Chondrocyte (in vitro differentiated cells): ENCODE measurements at regions not wholly inside any gene's neighbourhood (a gene's known extent, or its start where the extent isn't known, plus 50 kb on each side); places are given as distances from the start of the nearest gene placed in this dataset.

ENCODE experiments used
- DNase-seq: peaks from one replicate; pipeline ENCODE4 v3.0.0; 2021; ENCODE audit warnings: mixed read lengths, low spot score
- H3K27ac Mint-ChIP-seq: one replicate; pipeline ENCODE4 v1.8.0; 2021; ENCODE audit warnings: mild to moderate bottlenecking, moderate library complexity, mixed read lengths; ENCODE audit not compliant: unreplicated experiment
- H3K27me3 Mint-ChIP-seq: 2 replicates; pipeline ENCODE4 v1.8.0; 2021; ENCODE audit warnings: low read depth, mixed read lengths
- H3K36me3 Mint-ChIP-seq: 2 replicates; pipeline ENCODE4 v1.8.0; 2021; ENCODE audit warnings: low read depth, mixed read lengths
- H3K4me1 Mint-ChIP-seq: 2 replicates; pipeline ENCODE4 v1.8.0; 2021; ENCODE audit warnings: low read depth, mild to moderate bottlenecking, mixed read lengths
- H3K4me3 Mint-ChIP-seq: one replicate; pipeline ENCODE4 v1.8.0; 2021; ENCODE audit warnings: mild to moderate bottlenecking, moderate library complexity, mixed read lengths; ENCODE audit not compliant: unreplicated experiment
- H3K9me3 Mint-ChIP-seq: 2 replicates; pipeline ENCODE4 v1.8.0; 2021; ENCODE audit warnings: low read depth, mixed read lengths
- TF ChIP-seq, protein P1 (sequence below): fragments of 200-600 bp; sonication (generic); IDR thresholded peaks from 2 replicates; pipeline ENCODE4 v1.5.0; 2021; ENCODE audit warnings: antibody characterized with exemption, mild to moderate bottlenecking, moderate library complexity

GRCh38 chr22:49590851-49591445 lies 236.7 kb downstream of the BRD1 start:
- TF ChIP-seq, protein P1, sequence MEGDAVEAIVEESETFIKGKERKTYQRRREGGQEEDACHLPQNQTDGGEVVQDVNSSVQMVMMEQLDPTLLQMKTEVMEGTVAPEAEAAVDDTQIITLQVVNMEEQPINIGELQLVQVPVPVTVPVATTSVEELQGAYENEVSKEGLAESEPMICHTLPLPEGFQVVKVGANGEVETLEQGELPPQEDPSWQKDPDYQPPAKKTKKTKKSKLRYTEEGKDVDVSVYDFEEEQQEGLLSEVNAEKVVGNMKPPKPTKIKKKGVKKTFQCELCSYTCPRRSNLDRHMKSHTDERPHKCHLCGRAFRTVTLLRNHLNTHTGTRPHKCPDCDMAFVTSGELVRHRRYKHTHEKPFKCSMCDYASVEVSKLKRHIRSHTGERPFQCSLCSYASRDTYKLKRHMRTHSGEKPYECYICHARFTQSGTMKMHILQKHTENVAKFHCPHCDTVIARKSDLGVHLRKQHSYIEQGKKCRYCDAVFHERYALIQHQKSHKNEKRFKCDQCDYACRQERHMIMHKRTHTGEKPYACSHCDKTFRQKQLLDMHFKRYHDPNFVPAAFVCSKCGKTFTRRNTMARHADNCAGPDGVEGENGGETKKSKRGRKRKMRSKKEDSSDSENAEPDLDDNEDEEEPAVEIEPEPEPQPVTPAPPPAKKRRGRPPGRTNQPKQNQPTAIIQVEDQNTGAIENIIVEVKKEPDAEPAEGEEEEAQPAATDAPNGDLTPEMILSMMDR: no peak
- Mint-ChIP-seq H3K27me3 (peaks cover 7% of the 10 kb centered on the region), H3K4me1 (no peaks in the 10 kb centered on the region), H3K36me3 (no peaks in the 10 kb centered on the region), H3K27ac (no peak overlapping the region), H3K4me3 (no peak overlapping the region), H3K9me3 (peaks cover 6% of the 10 kb centered on the region)
- DNase-seq: no peak

- peaks cover 6% of the 10 kb centered on the region for H3K9me3 Mint-ChIP-seq
- no peaks in the 10 kb centered on the region for H3K36me3 Mint-ChIP-seq
- H3K27ac Mint-ChIP-seq: no peak overlapping the region
- DNase-seq: no peak
- TF ChIP-seq, protein P1: no peak
- peaks cover 7% of the 10 kb centered on the region for H3K27me3 Mint-ChIP-seq
- no peaks in the 10 kb centered on the region for H3K4me1 Mint-ChIP-seq
- H3K4me3 Mint-ChIP-seq: no peak overlapping the region
Measured at GRCh38 chr22:49590381-49590780, 237.3 kb downstream of the BRD1 start.

DNA sequence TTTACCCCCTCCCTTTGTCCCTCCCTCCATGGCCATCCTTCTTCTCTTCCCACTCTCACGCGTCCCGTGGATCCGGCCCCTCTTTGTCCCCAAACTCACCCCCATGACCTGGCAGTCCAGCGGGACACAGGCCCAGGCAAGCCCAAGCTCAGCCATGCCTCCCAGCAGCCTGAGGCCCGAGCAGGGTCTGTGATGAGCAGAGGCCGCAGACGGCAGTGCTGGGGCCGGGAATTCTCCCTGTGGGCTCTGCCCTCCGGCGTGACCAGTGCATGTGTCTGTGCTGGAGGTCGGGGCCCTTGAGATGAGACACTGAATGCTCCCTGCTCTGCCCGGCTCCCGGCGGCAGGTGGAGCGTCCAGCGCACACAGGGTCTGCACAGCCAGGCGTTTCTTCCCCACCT lies 237.9 kb downstream of the BRD1 start:
- Mint-ChIP-seq H3K27me3 (peaks cover 9% of the 10 kb centered on the region), H3K4me1 (no peaks in the 10 kb centered on the region), H3K9me3 (peaks cover 6% of the 10 kb centered on the region), H3K36me3 (no peaks in the 10 kb centered on the region), H3K4me3 (no peak overlapping the region), H3K27ac (no peak overlapping the region)
- DNase-seq: no peak
- TF ChIP-seq, protein P1: no peak

DNA sequence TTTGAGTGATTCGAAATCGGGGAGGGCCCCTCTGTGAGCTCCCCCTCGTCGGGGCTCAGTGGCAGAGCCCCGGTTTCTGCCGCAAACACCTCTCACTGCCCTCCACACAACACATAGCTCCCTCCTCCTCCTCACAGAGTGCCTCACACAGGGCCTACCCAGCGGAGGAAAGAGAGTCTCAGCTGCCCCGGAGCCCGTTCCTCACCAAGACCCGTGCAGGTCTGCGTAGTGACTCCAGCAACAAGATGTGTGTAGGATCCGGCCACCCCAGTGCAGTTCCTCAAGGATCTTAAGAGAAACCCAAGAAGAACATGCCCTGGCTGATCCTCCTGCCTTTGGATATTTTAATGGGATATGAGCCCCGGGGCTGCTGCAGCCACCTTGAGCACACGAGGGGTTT lies 238.4 kb downstream of the BRD1 start:
- Mint-ChIP-seq H3K36me3 (no peaks in the 10 kb centered on the region), H3K4me3 (no peak overlapping the region), H3K9me3 (peaks cover 4% of the 10 kb centered on the region), H3K4me1 (no peaks in the 10 kb centered on the region), H3K27ac (no peak overlapping the region), H3K27me3 (peaks cover 10% of the 10 kb centered on the region)
- TF ChIP-seq, protein P1: no peak
- no peak for DNase-seq

- Mint-ChIP-seq H3K36me3 (no peaks in the 10 kb centered on the region), H3K27me3 (peaks cover 10% of the 10 kb centered on the region), H3K27ac (no peak overlapping the region), H3K4me1 (no peaks in the 10 kb centered on the region), H3K9me3 (no peaks in the 10 kb centered on the region), H3K4me3 (no peak overlapping the region)
- DNase-seq: no peak
- TF ChIP-seq, protein P1: no peak
Measured at GRCh38 chr22:49588739-49589138, 238.9 kb downstream of the BRD1 start.
